ENCODE measurements at regions not wholly inside any gene's neighbourhood (a gene's known extent, or its start where the extent isn't known, plus 50 kb on each side); places are given as distances from the start of the nearest gene placed in this dataset.

DNA sequence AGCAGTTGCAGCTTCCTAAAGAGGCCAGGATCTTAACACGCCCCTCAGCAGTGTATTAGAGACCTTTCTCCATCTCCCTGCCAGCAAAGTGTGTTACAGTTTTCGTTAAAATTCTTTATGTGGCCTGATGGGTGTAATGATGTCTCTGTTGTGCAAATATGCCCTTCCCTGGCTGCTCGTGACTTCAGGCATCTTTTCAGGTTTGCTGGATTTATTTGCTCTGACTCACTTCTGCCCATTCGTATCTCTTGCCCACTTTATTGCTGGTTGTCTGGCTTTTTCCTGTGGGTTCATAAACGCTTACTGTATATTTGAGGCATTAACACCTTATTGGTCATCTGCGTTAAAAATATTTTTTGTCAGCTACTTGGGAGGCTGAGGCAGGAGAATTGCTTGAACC is 134.5 kb downstream of the ASB1 start:
- 79% methylated on average over 2 of the region's 6 CpGs for WGBS (ENCODE audit: insufficient coverage)
- no peaks in the 10 kb centered on the region for H3K36me3 Mint-ChIP-seq
- intact Hi-C loops (cut with micrococcal nuclease), result no loop called here
- Histone ChIP-seq H3K27ac (ENCODE audit: low read depth in 1 of 2, low read length in 2 of 2) (no peak overlapping the region), H3K4me2 (replicated peaks; ENCODE audit: extremely low read depth, low read length, poor library complexity, severe bottlenecking) (no peak overlapping the region), H3K4me3 (replicated peaks in 1 of 3; ENCODE audit: low read depth in 2 of 3, low read length in 3 of 3) (no peak overlapping the region), H4K20me1 (ENCODE audit: insufficient read depth, low read length) (no peaks in the 10 kb centered on the region), H3K36me3 (replicated peaks in 1 of 2; ENCODE audit: control insufficient read depth in 1 of 2, insufficient read depth in 2 of 2, low read length in 2 of 2) (no peaks in the 10 kb centered on the region), H3K27me3 (ENCODE audit: control insufficient read depth in 2 of 2, insufficient read depth in 2 of 2, low read length in 2 of 2) (no peaks in the 10 kb centered on the region), H3K79me2 (ENCODE audit: insufficient read depth, low read length) (no peaks in the 10 kb centered on the region), H2AFZ (ENCODE audit: insufficient read depth, low read depth, low read length, poor library complexity, severe bottlenecking) (no peak overlapping the region), H3K9ac (ENCODE audit: insufficient read depth, low read length, poor library complexity, severe bottlenecking) (no peak overlapping the region), H3K9me3 (replicated peaks in 1 of 2; ENCODE audit: control insufficient read depth in 1 of 2, insufficient read depth in 1 of 2, low read length in 2 of 2) (no peaks in the 10 kb centered on the region), H3K4me1 (ENCODE audit: control insufficient read depth in 1 of 2, insufficient read depth in 2 of 2, low read length in 2 of 2) (no peaks in the 10 kb centered on the region)
- TF ChIP-seq, protein P1, sequence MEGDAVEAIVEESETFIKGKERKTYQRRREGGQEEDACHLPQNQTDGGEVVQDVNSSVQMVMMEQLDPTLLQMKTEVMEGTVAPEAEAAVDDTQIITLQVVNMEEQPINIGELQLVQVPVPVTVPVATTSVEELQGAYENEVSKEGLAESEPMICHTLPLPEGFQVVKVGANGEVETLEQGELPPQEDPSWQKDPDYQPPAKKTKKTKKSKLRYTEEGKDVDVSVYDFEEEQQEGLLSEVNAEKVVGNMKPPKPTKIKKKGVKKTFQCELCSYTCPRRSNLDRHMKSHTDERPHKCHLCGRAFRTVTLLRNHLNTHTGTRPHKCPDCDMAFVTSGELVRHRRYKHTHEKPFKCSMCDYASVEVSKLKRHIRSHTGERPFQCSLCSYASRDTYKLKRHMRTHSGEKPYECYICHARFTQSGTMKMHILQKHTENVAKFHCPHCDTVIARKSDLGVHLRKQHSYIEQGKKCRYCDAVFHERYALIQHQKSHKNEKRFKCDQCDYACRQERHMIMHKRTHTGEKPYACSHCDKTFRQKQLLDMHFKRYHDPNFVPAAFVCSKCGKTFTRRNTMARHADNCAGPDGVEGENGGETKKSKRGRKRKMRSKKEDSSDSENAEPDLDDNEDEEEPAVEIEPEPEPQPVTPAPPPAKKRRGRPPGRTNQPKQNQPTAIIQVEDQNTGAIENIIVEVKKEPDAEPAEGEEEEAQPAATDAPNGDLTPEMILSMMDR (IDR thresholded peaks at IDR 0.05), result no peak
- H3K4me1 Mint-ChIP-seq, result peaks cover 3% of the 10 kb centered on the region
- no peak overlapping the region for H3K27ac Mint-ChIP-seq
- peaks cover 0 to 1% (median 0%) of the 10 kb centered on the region in 7 donors for H3K9me3 Mint-ChIP-seq
- H3K4me3 Mint-ChIP-seq, result no peak overlapping the region
- H3K27me3 Mint-ChIP-seq (ENCODE audit: low read depth in 3 of 3), result peaks cover 0 to 5% (median 3%) of the 10 kb centered on the region in 3 donors
- DNase-seq, result no peak

DNA sequence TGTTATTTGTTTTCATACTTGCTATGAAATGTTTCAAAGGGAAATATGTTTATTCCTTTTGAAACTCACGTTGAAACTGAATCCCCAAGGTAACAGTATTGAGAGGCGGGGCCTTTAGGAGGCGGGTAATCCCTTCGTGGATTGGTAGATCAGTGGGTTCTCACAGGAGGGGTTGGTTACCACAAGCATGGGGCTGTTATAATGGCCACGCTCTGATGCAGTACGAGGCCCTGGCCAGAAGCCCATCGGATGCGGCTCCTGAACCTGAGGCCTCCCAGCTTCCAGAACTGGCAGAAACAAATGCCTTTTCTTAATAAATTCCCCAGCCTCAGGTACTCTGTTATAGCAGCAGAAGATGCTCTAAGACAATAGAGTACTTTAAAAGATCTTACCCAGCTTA is 135.7 kb downstream of the ASB1 start:
- no peak overlapping the region for H3K27ac Mint-ChIP-seq
- H3K4me3 Mint-ChIP-seq, result no peak overlapping the region
- Histone ChIP-seq H3K27ac (ENCODE audit: low read depth in 1 of 2, low read length in 2 of 2) (no peak overlapping the region), H2AFZ (ENCODE audit: insufficient read depth, low read depth, low read length, poor library complexity, severe bottlenecking) (no peak overlapping the region), H4K20me1 (ENCODE audit: insufficient read depth, low read length) (no peaks in the 10 kb centered on the region), H3K9ac (ENCODE audit: insufficient read depth, low read length, poor library complexity, severe bottlenecking) (no peak overlapping the region), H3K79me2 (ENCODE audit: insufficient read depth, low read length) (no peaks in the 10 kb centered on the region), H3K36me3 (replicated peaks in 1 of 2; ENCODE audit: control insufficient read depth in 1 of 2, insufficient read depth in 2 of 2, low read length in 2 of 2) (no peaks in the 10 kb centered on the region), H3K9me3 (replicated peaks in 1 of 2; ENCODE audit: control insufficient read depth in 1 of 2, insufficient read depth in 1 of 2, low read length in 2 of 2) (no peaks in the 10 kb centered on the region), H3K4me3 (replicated peaks in 1 of 3; ENCODE audit: low read depth in 2 of 3, low read length in 3 of 3) (no peak overlapping the region), H3K4me2 (replicated peaks; ENCODE audit: extremely low read depth, low read length, poor library complexity, severe bottlenecking) (no peak overlapping the region), H3K4me1 (ENCODE audit: control insufficient read depth in 1 of 2, insufficient read depth in 2 of 2, low read length in 2 of 2) (peaks cover 6 to 9% of the 10 kb centered on the region in 2 donors), H3K27me3 (ENCODE audit: control insufficient read depth in 2 of 2, insufficient read depth in 2 of 2, low read length in 2 of 2) (no peaks in the 10 kb centered on the region)
- no peaks in the 10 kb centered on the region for H3K36me3 Mint-ChIP-seq
- intact Hi-C loops (cut with micrococcal nuclease), result no loop called here
- peaks cover 0 to 2% (median 0%) of the 10 kb centered on the region in 7 donors for H3K9me3 Mint-ChIP-seq
- peaks cover 0 to 3% (median 3%) of the 10 kb centered on the region in 3 donors for H3K27me3 Mint-ChIP-seq (ENCODE audit: low read depth in 3 of 3)
- DNase-seq, result no peak
- 72% methylated on average over 7 of the region's 8 CpGs for WGBS (ENCODE audit: insufficient coverage)
- TF ChIP-seq, protein P1 (IDR thresholded peaks at IDR 0.05), result no peak
- H3K4me1 Mint-ChIP-seq, result peaks cover 6% of the 10 kb centered on the region

Measured in CD14-positive monocyte (primary cell).